Pons (tissue), 1 donor: ENCODE measurements at regions not wholly inside any gene's neighbourhood (a gene's known extent, or its start where the extent isn't known, plus 50 kb on each side); places are given as distances from the start of the nearest gene placed in this dataset.

Source experiments
- DNase-seq: peaks from one replicate; pipeline ENCODE4 v3.0.0-alpha.2; 2016; ENCODE audit warnings: low spot score

DNA sequence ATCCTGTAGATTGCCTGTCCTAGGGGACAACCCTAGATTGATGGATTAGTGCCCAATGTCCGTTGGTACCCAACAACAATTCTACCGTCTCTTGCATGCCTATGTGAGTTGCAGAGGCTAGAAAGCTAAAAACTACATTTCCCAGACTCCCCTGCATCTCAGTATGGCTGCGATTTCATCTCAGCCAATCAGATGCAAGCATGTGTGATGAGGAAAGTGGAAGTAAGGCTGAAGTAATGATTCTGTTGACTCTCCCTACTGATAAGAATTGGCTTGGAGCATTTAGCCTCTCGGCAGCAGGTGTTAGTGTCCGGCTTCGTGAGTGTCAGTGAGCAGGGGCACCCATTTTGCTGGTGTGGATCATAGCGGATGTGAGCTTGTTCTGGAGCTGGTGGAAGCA is 171.9 kb downstream of the FGFR2 start:
- DNase-seq = no peak
